ENCODE measurements at regions not wholly inside any gene's neighbourhood (a gene's known extent, or its start where the extent isn't known, plus 50 kb on each side); places are given as distances from the start of the nearest gene placed in this dataset.

- no peak overlapping the region for H3K4me3 ChIP-seq (ENCODE audit: low read depth, low read length)
- no peak for DNase-seq (ENCODE audit: low read depth)
- no peak for TF ChIP-seq CTCF (IDR thresholded peaks at IDR 0.05; ENCODE audit: insufficient read depth, low read depth, low read length, missing control alignments)
These were observed 99.7 kb upstream of the FUT8 start for GRCh38 chr14:65312859-65313258.

- TF ChIP-seq CTCF (IDR thresholded peaks at IDR 0.05; ENCODE audit: insufficient read depth, low read depth, low read length, missing control alignments), result no peak
- peak; percentile 86 for DNase-seq (ENCODE audit: low read depth)
- peak overlapping the region; percentile 63 for H3K4me3 ChIP-seq (ENCODE audit: low read depth, low read length)
These were observed 93.7 kb upstream of the FUT8 start for GRCh38 chr14:65318636-65319506.

GRCh38 chr14:65320661-65321308, 91.7 kb upstream of the FUT8 start:
- TF ChIP-seq CTCF (IDR thresholded peaks at IDR 0.05; ENCODE audit: insufficient read depth, low read depth, low read length, missing control alignments), result no peak
- DNase-seq (ENCODE audit: low read depth), result peak; percentile 78
- H3K4me3 ChIP-seq (ENCODE audit: low read depth, low read length), result no peak overlapping the region

- H3K4me3 ChIP-seq (ENCODE audit: low read depth, low read length), result no peak overlapping the region
- peak; percentile 90 for DNase-seq (ENCODE audit: low read depth)
- no peak for TF ChIP-seq CTCF (IDR thresholded peaks at IDR 0.05; ENCODE audit: insufficient read depth, low read depth, low read length, missing control alignments)
These were observed 91.1 kb upstream of the FUT8 start for GRCh38 chr14:65321370-65321875.

GRCh38 chr14:65329481-65329880, 83.0 kb upstream of the FUT8 start:
- no peak overlapping the region for H3K4me3 ChIP-seq (ENCODE audit: low read depth, low read length)
- TF ChIP-seq CTCF (IDR thresholded peaks at IDR 0.05; ENCODE audit: insufficient read depth, low read depth, low read length, missing control alignments), result no peak
- DNase-seq (ENCODE audit: low read depth), result no peak

GRCh38 chr14:65329911-65330310, 82.6 kb upstream of the FUT8 start:
- TF ChIP-seq CTCF (IDR thresholded peaks at IDR 0.05; ENCODE audit: insufficient read depth, low read depth, low read length, missing control alignments), result no peak
- no peak for DNase-seq (ENCODE audit: low read depth)
- H3K4me3 ChIP-seq (ENCODE audit: low read depth, low read length), result no peak overlapping the region
